Prostate gland (tissue), 2 donors: ENCODE measurements at regions not wholly inside any gene's neighbourhood (a gene's known extent, or its start where the extent isn't known, plus 50 kb on each side); places are given as distances from the start of the nearest gene placed in this dataset.

Experiments used
- DNase-seq: peaks from one replicate; pipeline ENCODE4 v3.0.0-alpha.2; 2019; ENCODE audit warnings: low spot score
- H3K27ac ChIP-seq, 2 donors: fragments of 200-600 bp; sonication (generic); 2 replicates each; pipeline ENCODE4 v1.5.1; 2017 to 2019
- H3K27me3 ChIP-seq: fragments of 200-600 bp; sonication (generic); replicated peaks from 2 replicates; pipeline ENCODE4 v1.5.1; 2019; ENCODE audit not compliant: insufficient read depth
- H3K36me3 ChIP-seq, 2 donors: fragments of 200-600 bp; sonication (generic); 1 replicate in 1 of 2; 2 replicates in 1 of 2; pipeline versions ENCODE4 v1.5.1 to v1.8.1; 2017 to 2019
- H3K4me1 ChIP-seq: fragments of 200-600 bp; sonication (generic); replicated peaks from 2 replicates; pipeline ENCODE4 v1.5.1; 2019
- H3K4me3 ChIP-seq, 2 donors: fragments of 200-600 bp; sonication (generic); 2 replicates each; pipeline ENCODE4 v1.5.1; 2017 to 2019
- H3K9me3 ChIP-seq: fragments of 200-600 bp; sonication (generic); 2 replicates; pipeline ENCODE4 v1.5.1; 2017
- POLR2A ChIP-seq: fragments of 450-650 bp; IDR thresholded peaks from one replicate; pipeline ENCODE4 v1.6.1; 2016; ENCODE audit warnings: antibody characterized with exemption, mild to moderate bottlenecking
- POLR2AphosphoS5 ChIP-seq: sonication (generic); formaldehyde crosslinking; IDR thresholded peaks from one replicate; pipeline ENCODE4 v1.6.1; 2017; ENCODE audit warnings: antibody characterized with exemption
- WGBS: methylation state at CpG from one replicate; pipeline ENCODE4 v1.1.5; 2018; 5-methylcytosine and 5-hydroxymethylcytosine counted together
- intact Hi-C: fragments of 100-400 bp; cut with DNase I; formaldehyde crosslinking; loops from one replicate; pipeline ENCODE4 v1.14.2; 2022
- TF ChIP-seq, protein P1 (sequence below), 4 experiments: fragments of 200-600 bp in 2 of 4; fragments of 450-650 bp in 2 of 4; sonication (generic) in 2 of 4; IDR thresholded peaks; 1 replicate in 3 of 4; 2 replicates in 1 of 4; pipeline ENCODE4 v1.5.1; 2016 to 2019; ENCODE audit warnings: antibody characterized with exemption in 4 of 4, mild to moderate bottlenecking in 2 of 4, moderate library complexity in 2 of 4

DNA sequence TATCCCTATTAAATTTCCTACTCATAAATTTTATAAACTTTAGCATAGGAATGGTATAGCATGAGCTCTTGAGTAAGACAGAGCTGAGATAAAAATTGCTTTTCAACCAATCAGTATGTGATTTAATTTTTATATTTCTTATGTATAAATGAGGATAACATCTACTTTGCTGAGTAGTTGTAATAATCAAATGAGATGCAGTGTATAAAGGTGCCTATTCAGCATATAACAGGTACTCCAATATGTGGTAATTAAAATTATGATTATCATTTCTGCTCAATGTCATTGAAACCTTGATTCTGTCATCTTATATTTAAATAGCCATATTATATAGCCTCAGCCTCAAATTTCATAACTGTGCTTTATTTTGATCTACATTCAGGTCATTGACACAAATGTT is 700.4 kb upstream of the SLC8A1 start:
- H3K9me3 ChIP-seq, result no peaks in the 10 kb centered on the region
- no peak overlapping the region for H3K27ac ChIP-seq
- intact Hi-C loops, result no loop called here
- DNase-seq, result no peak
- TF ChIP-seq POLR2AphosphoS5 (no peak), POLR2A (no peak)
- TF ChIP-seq, protein P1, sequence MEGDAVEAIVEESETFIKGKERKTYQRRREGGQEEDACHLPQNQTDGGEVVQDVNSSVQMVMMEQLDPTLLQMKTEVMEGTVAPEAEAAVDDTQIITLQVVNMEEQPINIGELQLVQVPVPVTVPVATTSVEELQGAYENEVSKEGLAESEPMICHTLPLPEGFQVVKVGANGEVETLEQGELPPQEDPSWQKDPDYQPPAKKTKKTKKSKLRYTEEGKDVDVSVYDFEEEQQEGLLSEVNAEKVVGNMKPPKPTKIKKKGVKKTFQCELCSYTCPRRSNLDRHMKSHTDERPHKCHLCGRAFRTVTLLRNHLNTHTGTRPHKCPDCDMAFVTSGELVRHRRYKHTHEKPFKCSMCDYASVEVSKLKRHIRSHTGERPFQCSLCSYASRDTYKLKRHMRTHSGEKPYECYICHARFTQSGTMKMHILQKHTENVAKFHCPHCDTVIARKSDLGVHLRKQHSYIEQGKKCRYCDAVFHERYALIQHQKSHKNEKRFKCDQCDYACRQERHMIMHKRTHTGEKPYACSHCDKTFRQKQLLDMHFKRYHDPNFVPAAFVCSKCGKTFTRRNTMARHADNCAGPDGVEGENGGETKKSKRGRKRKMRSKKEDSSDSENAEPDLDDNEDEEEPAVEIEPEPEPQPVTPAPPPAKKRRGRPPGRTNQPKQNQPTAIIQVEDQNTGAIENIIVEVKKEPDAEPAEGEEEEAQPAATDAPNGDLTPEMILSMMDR (IDR thresholded peaks at IDR 0.05), result no peak
- H3K36me3 ChIP-seq, result no peaks in the 10 kb centered on the region
- no peaks in the 10 kb centered on the region for H3K4me1 ChIP-seq
- H3K27me3 ChIP-seq, result no peaks in the 10 kb centered on the region
- no peak overlapping the region for H3K4me3 ChIP-seq

DNA sequence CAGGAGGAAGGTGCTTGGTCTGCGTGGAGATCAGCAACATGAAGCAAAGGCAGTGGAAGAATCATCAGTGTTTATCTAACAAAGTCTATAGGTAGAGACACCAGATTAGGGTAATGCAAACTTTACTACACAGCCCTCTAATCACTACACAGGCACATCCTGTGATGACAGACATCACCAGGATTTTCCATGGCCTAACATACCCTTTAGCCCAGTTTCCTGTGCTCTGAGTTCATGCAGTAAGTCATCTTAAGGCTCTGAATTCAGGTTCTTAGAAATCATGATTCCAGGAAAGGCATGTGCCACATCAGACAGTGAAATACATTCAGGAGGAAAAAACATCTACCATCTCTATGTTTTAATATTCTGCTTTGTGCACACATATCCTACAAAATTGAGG is 708.5 kb upstream of the SLC8A1 start:
- no peaks in the 10 kb centered on the region for H3K9me3 ChIP-seq
- H3K27ac ChIP-seq, result no peak overlapping the region
- no peaks in the 10 kb centered on the region for H3K4me1 ChIP-seq
- no peaks in the 10 kb centered on the region for H3K27me3 ChIP-seq
- no peaks in the 10 kb centered on the region for H3K36me3 ChIP-seq
- TF ChIP-seq POLR2AphosphoS5, result no peak
- TF ChIP-seq POLR2A, result no peak
- TF ChIP-seq, protein P1 (IDR thresholded peaks at IDR 0.05), result no peak
- DNase-seq, result no peak
- intact Hi-C loops, result no loop called here
- WGBS, result 69% methylated on average over 1 of the region's 1 CpG
- H3K4me3 ChIP-seq, result no peak overlapping the region

DNA sequence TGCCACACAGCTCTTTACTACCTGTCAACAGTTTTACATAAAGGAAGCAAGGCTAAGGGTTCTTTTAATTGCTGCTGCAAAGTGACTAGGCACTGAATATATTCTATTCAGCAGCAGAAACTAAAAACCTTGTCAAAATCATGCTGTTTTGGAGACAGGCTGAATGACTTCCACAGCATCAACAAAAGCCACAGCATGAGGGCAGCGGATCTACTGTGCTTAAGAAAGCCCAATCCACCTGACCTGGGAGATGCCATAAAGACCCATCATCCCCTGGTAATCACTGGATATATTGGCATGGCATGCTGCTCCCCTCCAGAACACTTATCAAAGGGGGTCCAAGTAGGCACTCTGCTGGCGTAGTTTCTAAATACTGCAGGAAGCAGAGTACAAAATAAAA is 715.1 kb upstream of the SLC8A1 start:
- H3K27ac ChIP-seq, result no peak overlapping the region
- H3K36me3 ChIP-seq, result no peaks in the 10 kb centered on the region
- H3K27me3 ChIP-seq, result no peaks in the 10 kb centered on the region
- H3K4me1 ChIP-seq, result no peaks in the 10 kb centered on the region
- intact Hi-C loops, result no loop called here
- H3K9me3 ChIP-seq, result no peaks in the 10 kb centered on the region
- H3K4me3 ChIP-seq, result no peak overlapping the region
- no peak for DNase-seq
- 71% methylated on average over 2 of the region's 2 CpGs for WGBS
- TF ChIP-seq POLR2AphosphoS5, result no peak
- TF ChIP-seq, protein P1 (IDR thresholded peaks at IDR 0.05), result no peak
- no peak for TF ChIP-seq POLR2A

DNA sequence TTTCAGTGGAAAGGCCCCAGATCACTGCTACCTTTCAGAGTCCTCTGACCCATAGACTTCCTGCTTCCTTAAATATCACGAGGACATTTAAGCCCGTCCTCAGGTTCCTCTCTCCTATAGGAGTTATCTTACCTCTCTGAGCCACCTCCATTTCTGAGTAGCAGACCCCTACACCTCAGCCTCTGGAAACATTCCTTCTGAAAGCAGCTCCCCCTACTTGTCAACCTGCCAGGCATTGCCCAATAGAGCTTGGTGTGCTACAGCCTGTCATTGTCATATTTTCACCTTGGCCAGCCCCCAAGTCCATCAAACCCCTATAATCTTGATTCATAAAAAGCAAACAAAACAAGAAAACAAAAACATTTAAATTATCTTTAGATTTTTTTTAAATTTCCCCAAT is 717.9 kb upstream of the SLC8A1 start:
- WGBS, result 74% methylated on average over 2 of the region's 2 CpGs
- Histone ChIP-seq H3K4me1 (no peaks in the 10 kb centered on the region), H3K36me3 (no peaks in the 10 kb centered on the region), H3K27ac (no peak overlapping the region), H3K4me3 (no peak overlapping the region), H3K27me3 (no peaks in the 10 kb centered on the region), H3K9me3 (no peaks in the 10 kb centered on the region)
- no peak for TF ChIP-seq POLR2A
- TF ChIP-seq, protein P1 (IDR thresholded peaks at IDR 0.05), result no peak
- TF ChIP-seq POLR2AphosphoS5, result no peak
- intact Hi-C loops, result no loop called here
- DNase-seq, result no peak

DNA sequence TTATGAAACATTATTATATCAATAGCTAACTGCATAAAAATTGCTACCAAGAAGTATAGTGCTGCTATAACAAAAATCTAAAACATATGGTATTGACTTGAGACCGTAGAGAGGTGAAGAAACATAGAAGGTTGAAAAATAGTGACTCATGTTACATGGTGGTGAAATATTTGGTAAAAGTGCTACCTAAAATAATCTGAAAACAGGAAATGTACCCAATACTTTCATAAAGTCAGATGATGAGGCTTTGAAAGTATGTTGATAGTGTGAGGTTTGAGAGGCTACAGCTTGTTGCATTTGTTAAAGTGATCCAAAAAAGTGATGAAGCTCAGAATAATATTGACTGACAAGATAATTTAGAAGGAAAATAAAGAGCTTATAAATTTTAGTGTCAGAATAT is 718.7 kb upstream of the SLC8A1 start:
- Histone ChIP-seq H3K4me1 (no peaks in the 10 kb centered on the region), H3K4me3 (no peak overlapping the region), H3K27me3 (no peaks in the 10 kb centered on the region), H3K36me3 (no peaks in the 10 kb centered on the region), H3K9me3 (no peaks in the 10 kb centered on the region), H3K27ac (no peak overlapping the region)
- 89% methylated on average over 1 of the region's 1 CpG for whole genome bisulfite sequencing
- TF ChIP-seq, protein P1 (IDR thresholded peaks at IDR 0.05), result no peak
- no peak for TF ChIP-seq POLR2A
- TF ChIP-seq POLR2AphosphoS5, result no peak
- no peak for DNase-seq
- intact Hi-C loops, result no loop called here
